B cell (primary cell): ENCODE measurements at regions not wholly inside any gene's neighbourhood (a gene's known extent, or its start where the extent isn't known, plus 50 kb on each side); places are given as distances from the start of the nearest gene placed in this dataset.

ENCODE experiments used
- EZH2 ChIP-seq: IDR thresholded peaks from 2 replicates; pipeline ENCODE4 v1.6.1; 2012; ENCODE audit warnings: borderline replicate concordance, low read depth, mild to moderate bottlenecking, moderate library complexity, low read length; ENCODE audit not compliant: insufficient read depth, poor library complexity, severe bottlenecking
- TF ChIP-seq, protein P1 (sequence below): fragments of 200-600 bp; IDR thresholded peaks from one replicate; pipeline ENCODE4 v1.8.0; 2022; ENCODE audit warnings: antibody characterized with exemption, mild to moderate bottlenecking

DNA sequence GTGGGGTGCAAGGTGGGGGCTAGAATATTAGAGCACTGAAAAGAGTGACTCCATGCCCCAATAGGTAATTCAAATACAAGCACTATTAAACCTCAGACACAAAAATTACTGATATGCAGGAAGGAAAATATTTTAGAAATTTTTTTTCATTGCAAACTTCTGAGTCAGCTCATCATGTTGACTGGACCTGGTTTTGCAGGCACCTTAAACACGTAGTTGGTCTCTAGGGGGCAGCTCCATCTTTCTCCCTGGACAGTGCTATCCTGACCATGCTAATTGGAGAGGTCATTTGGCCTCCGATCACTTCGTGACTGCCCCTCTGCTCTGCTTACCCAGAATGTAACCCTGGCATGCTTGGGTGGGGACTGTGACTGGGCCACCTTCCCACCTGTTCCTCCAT, 368.4 kb upstream of the MKI67 start:
- TF ChIP-seq, protein P1, sequence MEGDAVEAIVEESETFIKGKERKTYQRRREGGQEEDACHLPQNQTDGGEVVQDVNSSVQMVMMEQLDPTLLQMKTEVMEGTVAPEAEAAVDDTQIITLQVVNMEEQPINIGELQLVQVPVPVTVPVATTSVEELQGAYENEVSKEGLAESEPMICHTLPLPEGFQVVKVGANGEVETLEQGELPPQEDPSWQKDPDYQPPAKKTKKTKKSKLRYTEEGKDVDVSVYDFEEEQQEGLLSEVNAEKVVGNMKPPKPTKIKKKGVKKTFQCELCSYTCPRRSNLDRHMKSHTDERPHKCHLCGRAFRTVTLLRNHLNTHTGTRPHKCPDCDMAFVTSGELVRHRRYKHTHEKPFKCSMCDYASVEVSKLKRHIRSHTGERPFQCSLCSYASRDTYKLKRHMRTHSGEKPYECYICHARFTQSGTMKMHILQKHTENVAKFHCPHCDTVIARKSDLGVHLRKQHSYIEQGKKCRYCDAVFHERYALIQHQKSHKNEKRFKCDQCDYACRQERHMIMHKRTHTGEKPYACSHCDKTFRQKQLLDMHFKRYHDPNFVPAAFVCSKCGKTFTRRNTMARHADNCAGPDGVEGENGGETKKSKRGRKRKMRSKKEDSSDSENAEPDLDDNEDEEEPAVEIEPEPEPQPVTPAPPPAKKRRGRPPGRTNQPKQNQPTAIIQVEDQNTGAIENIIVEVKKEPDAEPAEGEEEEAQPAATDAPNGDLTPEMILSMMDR: no peak
- no peak for TF ChIP-seq EZH2
